ENCODE measurements at regions not wholly inside any gene's neighbourhood (a gene's known extent, or its start where the extent isn't known, plus 50 kb on each side); places are given as distances from the start of the nearest gene placed in this dataset.

DNA sequence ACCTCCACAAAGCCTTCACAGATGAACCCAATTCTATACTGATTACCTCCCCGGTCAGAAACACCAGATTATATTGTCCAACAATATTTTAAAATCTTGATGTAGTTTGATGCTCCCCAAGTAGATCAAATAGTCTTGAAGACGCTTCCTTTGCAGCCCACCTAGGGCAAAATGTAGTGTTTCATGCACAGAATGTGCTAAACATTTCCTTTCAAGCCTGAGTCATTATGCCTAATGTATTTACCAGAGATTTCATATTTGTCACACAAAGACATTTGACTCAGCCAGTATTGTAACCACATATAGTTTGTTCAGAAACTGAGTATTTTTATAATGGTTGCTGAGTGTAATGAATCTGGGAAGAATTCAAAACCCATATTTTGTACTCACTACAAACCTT is 1396.8 kb downstream of the LRRC4C start:
- H3K27ac ChIP-seq (ENCODE audit: insufficient read depth, low read length, poor library complexity, severe bottlenecking) = no peak overlapping the region
- Mint-ChIP-seq H3K4me3 (no peak overlapping the region), H3K9me3 (peaks cover 3 to 45% (median 10%) of the 10 kb centered on the region in 7 donors), H3K27ac (no peak overlapping the region), H3K4me1 (no peaks in the 10 kb centered on the region), H3K27me3 (no peaks in the 10 kb centered on the region), H3K36me3 (no peaks in the 10 kb centered on the region)
- DNase-seq (no peak), ATAC-seq (ENCODE audit: low read depth in 2 of 2) (no peak)
- H3K36me3 ChIP-seq (ENCODE audit: control insufficient read depth, insufficient read depth, low read length) = no peaks in the 10 kb centered on the region
- H3K27me3 ChIP-seq (ENCODE audit: control insufficient read depth, insufficient read depth, low read length) = no peaks in the 10 kb centered on the region
- peaks cover 0 to 5% of the 10 kb centered on the region in 2 experiments for H3K9me3 ChIP-seq (ENCODE audit: control insufficient read depth in 2 of 2, low read length in 2 of 2)
- H3K4me1 ChIP-seq (ENCODE audit: control insufficient read depth, insufficient read depth, low read length, poor library complexity, severe bottlenecking) = no peaks in the 10 kb centered on the region
- H3K4me3 ChIP-seq (ENCODE audit: low read depth, low read length) = no peak overlapping the region

DNA sequence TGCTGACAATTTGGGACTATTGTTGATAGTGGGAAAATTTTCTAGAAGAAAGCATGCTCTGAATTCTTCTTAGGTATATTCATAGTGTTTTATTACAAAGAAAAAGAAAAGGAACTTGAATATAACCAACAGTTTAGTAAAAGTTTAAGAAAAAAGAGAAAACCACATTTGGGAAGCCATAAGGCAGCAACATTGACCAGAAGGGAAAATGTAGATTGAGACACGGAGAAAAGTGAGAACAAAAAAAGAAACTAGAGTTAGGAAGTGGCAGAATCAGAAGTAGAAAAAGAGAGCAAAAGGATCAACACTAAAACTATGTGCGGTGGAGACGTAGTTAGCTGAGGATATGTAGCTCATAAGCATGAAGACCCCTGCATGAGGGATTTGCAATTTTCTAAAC is 1398.2 kb downstream of the LRRC4C start:
- H3K27ac Mint-ChIP-seq = no peak overlapping the region
- no peaks in the 10 kb centered on the region for H3K36me3 ChIP-seq (ENCODE audit: control insufficient read depth, insufficient read depth, low read length)
- H3K27ac ChIP-seq (ENCODE audit: insufficient read depth, low read length, poor library complexity, severe bottlenecking) = no peak overlapping the region
- no peak overlapping the region for H3K4me3 ChIP-seq (ENCODE audit: low read depth, low read length)
- H3K9me3 ChIP-seq (ENCODE audit: control insufficient read depth in 2 of 2, low read length in 2 of 2) = peaks cover 0 to 5% of the 10 kb centered on the region in 2 experiments
- DNase-seq = no peak
- H3K4me3 Mint-ChIP-seq = no peak overlapping the region
- H3K4me1 ChIP-seq (ENCODE audit: control insufficient read depth, insufficient read depth, low read length, poor library complexity, severe bottlenecking) = no peaks in the 10 kb centered on the region
- H3K27me3 ChIP-seq (ENCODE audit: control insufficient read depth, insufficient read depth, low read length) = no peaks in the 10 kb centered on the region
- peaks cover 3 to 39% (median 10%) of the 10 kb centered on the region in 7 donors for H3K9me3 Mint-ChIP-seq
- H3K36me3 Mint-ChIP-seq = no peaks in the 10 kb centered on the region
- H3K27me3 Mint-ChIP-seq = no peaks in the 10 kb centered on the region
- no peaks in the 10 kb centered on the region for H3K4me1 Mint-ChIP-seq
- ATAC-seq (ENCODE audit: low read depth in 2 of 2) = no peak

DNA sequence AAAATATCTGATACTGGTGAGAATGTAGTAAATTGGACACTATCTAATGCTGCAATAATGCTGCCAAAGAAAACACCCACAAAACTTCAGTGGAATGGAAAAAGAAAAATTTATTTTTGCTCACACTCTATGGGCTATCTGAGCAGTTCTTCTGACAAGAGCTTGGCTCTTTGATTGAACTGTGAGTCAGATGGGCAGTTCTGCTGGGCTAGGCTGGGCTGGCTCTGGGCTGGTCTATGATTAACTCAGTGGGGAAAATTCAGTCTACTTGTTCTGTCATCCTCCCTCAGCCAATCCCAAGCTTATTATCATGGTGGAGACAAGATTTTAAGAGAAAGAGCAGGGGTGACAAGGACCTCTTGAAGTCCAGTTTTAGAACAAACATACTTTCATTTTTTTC is 1404.8 kb downstream of the LRRC4C start:
- Histone ChIP-seq H3K27me3 (ENCODE audit: control insufficient read depth, insufficient read depth, low read length) (no peaks in the 10 kb centered on the region), H3K27ac (ENCODE audit: insufficient read depth, low read length, poor library complexity, severe bottlenecking) (no peak overlapping the region), H3K4me3 (ENCODE audit: low read depth, low read length) (no peak overlapping the region), H3K36me3 (ENCODE audit: control insufficient read depth, insufficient read depth, low read length) (no peaks in the 10 kb centered on the region), H3K9me3 (ENCODE audit: control insufficient read depth in 2 of 2, low read length in 2 of 2) (peaks cover 3 to 6% of the 10 kb centered on the region in 2 experiments), H3K4me1 (ENCODE audit: control insufficient read depth, insufficient read depth, low read length, poor library complexity, severe bottlenecking) (no peaks in the 10 kb centered on the region)
- DNase-seq (no peak), ATAC-seq (ENCODE audit: low read depth in 2 of 2) (no peak)
- Mint-ChIP-seq H3K27ac (no peak overlapping the region), H3K9me3 (peaks cover 4 to 17% (median 12%) of the 10 kb centered on the region in 7 donors), H3K4me3 (no peak overlapping the region), H3K36me3 (no peaks in the 10 kb centered on the region), H3K27me3 (no peaks in the 10 kb centered on the region), H3K4me1 (no peaks in the 10 kb centered on the region)

- H3K27ac Mint-ChIP-seq = no peak overlapping the region
- Histone ChIP-seq H3K4me3 (ENCODE audit: low read depth, low read length) (no peak overlapping the region), H3K9me3 (ENCODE audit: control insufficient read depth in 2 of 2, low read length in 2 of 2) (no peaks in the 10 kb centered on the region), H3K4me1 (ENCODE audit: control insufficient read depth, insufficient read depth, low read length, poor library complexity, severe bottlenecking) (no peaks in the 10 kb centered on the region), H3K27me3 (ENCODE audit: control insufficient read depth, insufficient read depth, low read length) (no peaks in the 10 kb centered on the region), H3K27ac (ENCODE audit: insufficient read depth, low read length, poor library complexity, severe bottlenecking) (no peak overlapping the region), H3K36me3 (ENCODE audit: control insufficient read depth, insufficient read depth, low read length) (no peaks in the 10 kb centered on the region)
- no peaks in the 10 kb centered on the region for H3K36me3 Mint-ChIP-seq
- H3K9me3 Mint-ChIP-seq = peaks cover 0 to 24% (median 9%) of the 10 kb centered on the region in 7 donors
- ATAC-seq (ENCODE audit: low read depth in 2 of 2) (no peak), DNase-seq (no peak)
- no peak overlapping the region for H3K4me3 Mint-ChIP-seq
- no peaks in the 10 kb centered on the region for H3K27me3 Mint-ChIP-seq
- H3K4me1 Mint-ChIP-seq = no peaks in the 10 kb centered on the region
These were observed 1414.1 kb downstream of the LRRC4C start for GRCh38 chr11:40045312-40045711.

DNA sequence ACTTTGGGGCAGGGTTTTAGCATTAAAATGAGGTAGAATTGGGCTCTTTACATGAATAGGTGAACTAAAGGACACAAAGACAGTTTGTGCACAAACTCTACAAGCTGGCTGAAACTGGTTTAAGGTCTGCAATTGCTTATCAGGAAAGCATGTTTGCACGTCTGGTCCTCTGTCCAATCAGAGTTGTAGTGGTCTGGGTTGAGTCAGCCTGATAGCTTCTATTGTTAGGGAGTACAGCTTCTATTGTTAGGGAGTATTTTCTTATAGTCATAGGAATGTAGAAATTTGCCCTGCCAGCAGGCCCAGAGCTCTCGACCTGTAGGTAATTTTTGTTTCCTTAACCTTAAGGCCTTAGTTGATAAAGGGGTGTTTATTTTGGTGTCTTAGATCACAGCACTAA is 1422.4 kb downstream of the LRRC4C start:
- H3K9me3 Mint-ChIP-seq = peaks cover 4 to 46% (median 12%) of the 10 kb centered on the region in 7 donors
- Histone ChIP-seq H3K27ac (ENCODE audit: insufficient read depth, low read length, poor library complexity, severe bottlenecking) (no peak overlapping the region), H3K4me1 (ENCODE audit: control insufficient read depth, insufficient read depth, low read length, poor library complexity, severe bottlenecking) (no peaks in the 10 kb centered on the region), H3K27me3 (ENCODE audit: control insufficient read depth, insufficient read depth, low read length) (no peaks in the 10 kb centered on the region), H3K9me3 (ENCODE audit: control insufficient read depth in 2 of 2, low read length in 2 of 2) (peaks cover 0 to 5% of the 10 kb centered on the region in 2 experiments), H3K36me3 (ENCODE audit: control insufficient read depth, insufficient read depth, low read length) (no peaks in the 10 kb centered on the region), H3K4me3 (ENCODE audit: low read depth, low read length) (no peak overlapping the region)
- H3K27ac Mint-ChIP-seq = no peak overlapping the region
- ATAC-seq (ENCODE audit: low read depth in 2 of 2) (no peak), DNase-seq (no peak)
- no peak overlapping the region for H3K4me3 Mint-ChIP-seq
- no peaks in the 10 kb centered on the region for H3K27me3 Mint-ChIP-seq
- H3K36me3 Mint-ChIP-seq = no peaks in the 10 kb centered on the region
- no peaks in the 10 kb centered on the region for H3K4me1 Mint-ChIP-seq

- peaks cover 4 to 28% (median 12%) of the 10 kb centered on the region in 7 donors for H3K9me3 Mint-ChIP-seq
- no peak overlapping the region for H3K4me3 Mint-ChIP-seq
- Histone ChIP-seq H3K27ac (ENCODE audit: insufficient read depth, low read length, poor library complexity, severe bottlenecking) (no peak overlapping the region), H3K9me3 (ENCODE audit: control insufficient read depth in 2 of 2, low read length in 2 of 2) (peaks cover 0 to 11% of the 10 kb centered on the region in 2 experiments), H3K27me3 (ENCODE audit: control insufficient read depth, insufficient read depth, low read length) (no peaks in the 10 kb centered on the region), H3K36me3 (ENCODE audit: control insufficient read depth, insufficient read depth, low read length) (no peaks in the 10 kb centered on the region), H3K4me1 (ENCODE audit: control insufficient read depth, insufficient read depth, low read length, poor library complexity, severe bottlenecking) (no peaks in the 10 kb centered on the region), H3K4me3 (ENCODE audit: low read depth, low read length) (no peak overlapping the region)
- no peak overlapping the region for H3K27ac Mint-ChIP-seq
- no peaks in the 10 kb centered on the region for H3K36me3 Mint-ChIP-seq
- no peak for ATAC-seq (ENCODE audit: low read depth in 2 of 2)
- H3K4me1 Mint-ChIP-seq = no peaks in the 10 kb centered on the region
- DNase-seq = no peak
- no peaks in the 10 kb centered on the region for H3K27me3 Mint-ChIP-seq
These were observed 1427.1 kb downstream of the LRRC4C start for GRCh38 chr11:40032331-40032730.

- Mint-ChIP-seq H3K27me3 (no peaks in the 10 kb centered on the region), H3K36me3 (no peaks in the 10 kb centered on the region), H3K27ac (no peak overlapping the region), H3K4me1 (no peaks in the 10 kb centered on the region), H3K4me3 (no peak overlapping the region), H3K9me3 (peaks cover 4 to 21% (median 11%) of the 10 kb centered on the region in 7 donors)
- Histone ChIP-seq H3K36me3 (ENCODE audit: control insufficient read depth, insufficient read depth, low read length) (no peaks in the 10 kb centered on the region), H3K27me3 (ENCODE audit: control insufficient read depth, insufficient read depth, low read length) (no peaks in the 10 kb centered on the region), H3K4me1 (ENCODE audit: control insufficient read depth, insufficient read depth, low read length, poor library complexity, severe bottlenecking) (no peaks in the 10 kb centered on the region), H3K27ac (ENCODE audit: insufficient read depth, low read length, poor library complexity, severe bottlenecking) (no peak overlapping the region), H3K4me3 (ENCODE audit: low read depth, low read length) (no peak overlapping the region), H3K9me3 (ENCODE audit: control insufficient read depth in 2 of 2, low read length in 2 of 2) (peaks cover under 1 to 8% of the 10 kb centered on the region in 2 experiments)
- no peak for ATAC-seq (ENCODE audit: low read depth in 2 of 2)
- DNase-seq = no peak
These were observed 1428.6 kb downstream of the LRRC4C start for GRCh38 chr11:40030867-40031266.

DNA sequence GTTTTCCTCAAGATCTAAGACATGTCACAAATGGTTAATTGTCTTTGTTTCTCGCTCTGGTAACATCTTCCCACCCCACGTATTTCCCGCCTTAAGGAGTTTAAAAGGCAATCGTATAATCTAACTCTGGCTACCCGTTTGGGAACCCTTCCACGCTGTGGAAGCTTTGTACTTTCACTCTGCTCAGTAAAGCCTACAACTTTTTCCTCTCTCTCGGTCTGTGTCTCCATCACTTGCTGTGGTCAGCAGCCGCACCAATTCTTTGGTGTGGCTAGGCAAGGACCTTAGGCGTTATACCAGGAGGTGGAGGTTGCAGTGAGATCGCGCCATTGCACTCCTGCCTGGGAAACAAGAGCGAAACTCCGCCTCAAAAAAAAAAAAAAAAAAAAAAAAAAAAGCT is 1430.1 kb downstream of the LRRC4C start:
- Mint-ChIP-seq H3K27me3 (no peaks in the 10 kb centered on the region), H3K4me1 (no peaks in the 10 kb centered on the region), H3K27ac (no peak overlapping the region), H3K9me3 (peaks cover 4 to 26% (median 9%) of the 10 kb centered on the region in 7 donors), H3K4me3 (no peak overlapping the region), H3K36me3 (no peaks in the 10 kb centered on the region)
- Histone ChIP-seq H3K27me3 (ENCODE audit: control insufficient read depth, insufficient read depth, low read length) (no peaks in the 10 kb centered on the region), H3K27ac (ENCODE audit: insufficient read depth, low read length, poor library complexity, severe bottlenecking) (no peak overlapping the region), H3K9me3 (ENCODE audit: control insufficient read depth in 2 of 2, low read length in 2 of 2) (peaks cover 2 to 13% of the 10 kb centered on the region in 2 experiments), H3K36me3 (ENCODE audit: control insufficient read depth, insufficient read depth, low read length) (no peaks in the 10 kb centered on the region), H3K4me1 (ENCODE audit: control insufficient read depth, insufficient read depth, low read length, poor library complexity, severe bottlenecking) (no peaks in the 10 kb centered on the region), H3K4me3 (ENCODE audit: low read depth, low read length) (no peak overlapping the region)
- ATAC-seq (ENCODE audit: low read depth in 2 of 2) = no peak
- DNase-seq = no peak
